HCT116 (cell line): ENCODE measurements at regions not wholly inside any gene's neighbourhood (a gene's known extent, or its start where the extent isn't known, plus 50 kb on each side); places are given as distances from the start of the nearest gene placed in this dataset.

ENCODE experiments used
- ATAC-seq: fragments of 200-7000 bp; cut with Tn5 transposase; 2 replicates; pipeline ENCODE4 v1.9.1; 2020; ENCODE audit warnings: mild to moderate bottlenecking, moderate library complexity
- BruUV-seq: library from RNA; stranded (reverse); fragments of 400-500 nt; replicated peaks from 2 replicates; lab custom pipeline; 2021; lab: Mats Ljungman, UMichigan
- CTCF ChIA-PET: fragments of 300-600 bp; sonication (Branson Sonifier 250); formaldehyde crosslinking; loops from one replicate; lab custom pipeline; 2021; ENCODE audit warnings: antibody characterized with exemption; lab: Charles Lee
- POLR2A ChIA-PET: fragments of 300-600, 350-600 bp; sonication (Branson Sonifier 250); formaldehyde crosslinking; loops from one replicate; lab custom pipeline; 2021; ENCODE audit warnings: antibody characterized with exemption; lab: Charles Lee
- RAD21 ChIA-PET, 2 experiments: fragments of 300-600 bp; sonication (Branson Sonifier 250); formaldehyde crosslinking; loops; one replicate each; lab custom pipeline; 2023; ENCODE audit warnings: low total read pairs in 2 of 2; ENCODE audit not compliant: uncharacterized antibody in 2 of 2, unreplicated experiment in 2 of 2, low non-redundant PET in 1 of 2; lab: Charles Lee
- DNase-seq: peaks from one replicate; pipeline ENCODE4 v3.0.0-alpha.2; 2010; ENCODE audit warnings: low read depth, low spot score
- H2AFZ ChIP-seq: fragments of 200-600 bp; shearing (Covaris generic), sonication (generic); 2 replicates; pipeline ENCODE4 v1.6.1; 2017; ENCODE audit warnings: low read depth, mixed run types, mixed read lengths, antibody characterized with exemption, low read length; ENCODE audit not compliant: poor library complexity, severe bottlenecking
- H3K27ac ChIP-seq: 2 replicates; pipeline ENCODE4 v1.5.1; 2012; ENCODE audit warnings: low read depth, low read length
- H3K27me3 ChIP-seq: fragments of 200-600 bp; sonication (generic); 2 replicates; pipeline ENCODE4 v1.6.1; 2016; ENCODE audit warnings: mixed run types, low read length, mixed read lengths; ENCODE audit not compliant: insufficient read depth
- H3K36me3 ChIP-seq, 2 experiments: fragments of 200-500 bp in 1 of 2; fragments of 200-600 bp in 1 of 2; sonication (Bioruptor generic) in 1 of 2; sonication (generic) in 1 of 2; 2 replicates each; pipeline versions ENCODE4 v1.5.1 to v1.6.1; 2014 to 2016; ENCODE audit warnings: low read length in 2 of 2, inconsistent platforms in 1 of 2, mixed read lengths in 1 of 2, mixed run types in 1 of 2; ENCODE audit not compliant: insufficient read depth in 2 of 2, control insufficient read depth in 1 of 2
- H3K4me1 ChIP-seq, 2 experiments: fragments of 200-600 bp in 1 of 2; sonication (generic) in 1 of 2; 2 replicates each; pipeline versions ENCODE4 v1.5.1 to v1.6.1; 2012 to 2017; ENCODE audit warnings: low read length in 2 of 2, inconsistent platforms in 1 of 2, mild to moderate bottlenecking in 1 of 2, mixed read lengths in 1 of 2, mixed run types in 1 of 2, moderate library complexity in 1 of 2; ENCODE audit not compliant: insufficient read depth in 2 of 2, control insufficient read depth in 1 of 2
- H3K4me2 ChIP-seq: fragments of 200-600 bp; sonication (generic); 2 replicates; pipeline ENCODE4 v1.6.1; 2017; ENCODE audit warnings: mixed run types, low read length, mixed read lengths
- H3K4me3 ChIP-seq, 2 experiments: fragments of 200-600 bp in 1 of 2; sonication (generic) in 1 of 2; replicated peaks in 1 of 2; 2 replicates each; pipeline ENCODE4 v1.5.1; 2011 to 2016; ENCODE audit warnings: low read length in 2 of 2, control low read depth in 1 of 2, low read depth in 1 of 2, mild to moderate bottlenecking in 1 of 2, mixed read lengths in 1 of 2, mixed run types in 1 of 2
- H3K79me2 ChIP-seq: fragments of 200-600 bp; sonication (generic); 2 replicates; pipeline ENCODE4 v1.6.1; 2017; ENCODE audit warnings: mild to moderate bottlenecking, mixed run types, low read length, moderate library complexity, mixed read lengths; ENCODE audit not compliant: insufficient read depth
- H3K9ac ChIP-seq: fragments of 200-600 bp; sonication (generic); 2 replicates; pipeline ENCODE4 v1.6.1; 2016; ENCODE audit warnings: low read length, mixed read lengths
- H3K9me2 ChIP-seq: fragments of 200-600 bp; sonication (generic), shearing (Covaris generic); 2 replicates; pipeline ENCODE4 v1.6.1; 2017; ENCODE audit warnings: mixed run types, mild to moderate bottlenecking, moderate library complexity; ENCODE audit not compliant: insufficient read depth
- H3K9me3 ChIP-seq, 2 experiments: fragments of 200-500 bp in 1 of 2; fragments of 200-600 bp in 1 of 2; sonication (Bioruptor generic) in 1 of 2; sonication (generic) in 1 of 2; 2 replicates each; pipeline ENCODE4 v1.6.1; 2014 to 2017; ENCODE audit warnings: low read length in 2 of 2, mixed read lengths in 2 of 2, inconsistent platforms in 1 of 2, low read depth in 1 of 2, mild to moderate bottlenecking in 1 of 2, mixed run types in 1 of 2, moderate library complexity in 1 of 2; ENCODE audit not compliant: control insufficient read depth in 1 of 2, insufficient read depth in 1 of 2
- H4K20me1 ChIP-seq: fragments of 200-600 bp; sonication (generic), shearing (Covaris generic); 2 replicates; pipeline ENCODE4 v1.6.1; 2017; ENCODE audit warnings: mixed run types, mild to moderate bottlenecking, moderate library complexity; ENCODE audit not compliant: insufficient read depth
- CEBPB ChIP-seq: IDR thresholded peaks from 2 replicates; pipeline ENCODE4 v1.6.1; 2012; ENCODE audit warnings: low read depth
- MAX ChIP-seq: IDR thresholded peaks from 2 replicates; pipeline ENCODE4 v1.6.1; 2012
- YY1 ChIP-seq: IDR thresholded peaks from 2 replicates; pipeline ENCODE4 v1.6.1; 2011; ENCODE audit warnings: low read length, low read depth, moderate library complexity, mild to moderate bottlenecking; ENCODE audit not compliant: insufficient replicate concordance; ENCODE audit errors: extremely low read depth
- intact Hi-C: fragments of 100-400 bp; cut with micrococcal nuclease; formaldehyde crosslinking; loops from 2 replicates; pipeline ENCODE4 v1.10.0; 2022
- TF ChIP-seq, protein P1 (sequence below): IDR thresholded peaks from 2 replicates; pipeline ENCODE4 v1.6.1; 2012; ENCODE audit warnings: low read depth

DNA sequence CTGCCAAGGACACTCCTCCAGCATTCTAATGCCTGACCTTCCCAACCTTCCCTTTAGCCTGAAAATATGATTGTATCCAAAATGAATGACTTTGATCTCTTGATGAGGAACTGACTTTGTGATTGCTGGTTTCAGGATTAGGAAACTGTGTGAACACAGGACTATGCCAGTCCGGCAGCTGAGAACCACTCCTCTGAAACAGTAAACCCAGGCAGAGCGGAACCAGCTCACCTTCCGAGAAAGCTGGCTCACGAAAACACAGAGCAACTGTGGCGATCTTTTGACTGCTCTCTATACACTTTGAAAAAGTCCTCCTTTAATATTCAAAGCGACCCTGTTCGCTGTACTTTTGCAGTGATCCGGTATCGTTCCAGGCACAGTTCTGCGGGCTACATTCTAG is 258.8 kb upstream of the IRS2 start:
- no peaks in the 10 kb centered on the region for H3K36me3 ChIP-seq

More for the DNA sequence above, 258.8 kb upstream of the IRS2 start:
- Histone ChIP-seq H3K9me3 (no peaks in the 10 kb centered on the region), H3K27ac (no peak overlapping the region), H4K20me1 (no peaks in the 10 kb centered on the region)
- TF ChIP-seq, protein P1, sequence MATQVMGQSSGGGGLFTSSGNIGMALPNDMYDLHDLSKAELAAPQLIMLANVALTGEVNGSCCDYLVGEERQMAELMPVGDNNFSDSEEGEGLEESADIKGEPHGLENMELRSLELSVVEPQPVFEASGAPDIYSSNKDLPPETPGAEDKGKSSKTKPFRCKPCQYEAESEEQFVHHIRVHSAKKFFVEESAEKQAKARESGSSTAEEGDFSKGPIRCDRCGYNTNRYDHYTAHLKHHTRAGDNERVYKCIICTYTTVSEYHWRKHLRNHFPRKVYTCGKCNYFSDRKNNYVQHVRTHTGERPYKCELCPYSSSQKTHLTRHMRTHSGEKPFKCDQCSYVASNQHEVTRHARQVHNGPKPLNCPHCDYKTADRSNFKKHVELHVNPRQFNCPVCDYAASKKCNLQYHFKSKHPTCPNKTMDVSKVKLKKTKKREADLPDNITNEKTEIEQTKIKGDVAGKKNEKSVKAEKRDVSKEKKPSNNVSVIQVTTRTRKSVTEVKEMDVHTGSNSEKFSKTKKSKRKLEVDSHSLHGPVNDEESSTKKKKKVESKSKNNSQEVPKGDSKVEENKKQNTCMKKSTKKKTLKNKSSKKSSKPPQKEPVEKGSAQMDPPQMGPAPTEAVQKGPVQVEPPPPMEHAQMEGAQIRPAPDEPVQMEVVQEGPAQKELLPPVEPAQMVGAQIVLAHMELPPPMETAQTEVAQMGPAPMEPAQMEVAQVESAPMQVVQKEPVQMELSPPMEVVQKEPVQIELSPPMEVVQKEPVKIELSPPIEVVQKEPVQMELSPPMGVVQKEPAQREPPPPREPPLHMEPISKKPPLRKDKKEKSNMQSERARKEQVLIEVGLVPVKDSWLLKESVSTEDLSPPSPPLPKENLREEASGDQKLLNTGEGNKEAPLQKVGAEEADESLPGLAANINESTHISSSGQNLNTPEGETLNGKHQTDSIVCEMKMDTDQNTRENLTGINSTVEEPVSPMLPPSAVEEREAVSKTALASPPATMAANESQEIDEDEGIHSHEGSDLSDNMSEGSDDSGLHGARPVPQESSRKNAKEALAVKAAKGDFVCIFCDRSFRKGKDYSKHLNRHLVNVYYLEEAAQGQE, result no peak
- no peak for TF ChIP-seq MAX
- TF ChIP-seq CEBPB, result no peak
- no peak for TF ChIP-seq YY1
- TF ChIP-seq, all 23 proteins: peak for 0
- Histone ChIP-seq H3K4me1 (no peaks in the 10 kb centered on the region), H2AFZ (no peak overlapping the region), H3K4me2 (no peak overlapping the region), H3K9ac (no peak overlapping the region), H3K79me2 (no peaks in the 10 kb centered on the region), H3K9me2 (no peaks in the 10 kb centered on the region), H3K27me3 (no peaks in the 10 kb centered on the region), H3K4me3 (no peak overlapping the region)
- no TSS peak for BruUV-seq
- intact Hi-C loops, result no loop called here
- POLR2A ChIA-PET, result no interaction called here
- RAD21 ChIA-PET, result no interaction called here
- CTCF ChIA-PET, result no interaction called here
- DNase-seq (no peak), ATAC-seq (no peak)
